DMS153 treated with DMSO at 0.1 percent for 48 hours (cell line): ENCODE measurements at regions not wholly inside any gene's neighbourhood (a gene's known extent, or its start where the extent isn't known, plus 50 kb on each side); places are given as distances from the start of the nearest gene placed in this dataset.

Experiments used
- DNase-seq: peaks from one replicate; lab custom pipeline; 2025; ENCODE audit not compliant: unreplicated experiment; lab: John Stamatoyannopoulos, UW

- DNase-seq = no peak
These were observed 192.0 kb upstream of the PABPC4L start for GRCh38 chr4:134393592-134393991.

- DNase-seq = no peak
These were observed 188.7 kb upstream of the PABPC4L start for GRCh38 chr4:134390319-134390718.

GRCh38 chr4:134388351-134388750 is 186.8 kb upstream of the PABPC4L start:
- DNase-seq = no peak

GRCh38 chr4:134382478-134383227 is 181.1 kb upstream of the PABPC4L start:
- DNase-seq = no peak

DNA sequence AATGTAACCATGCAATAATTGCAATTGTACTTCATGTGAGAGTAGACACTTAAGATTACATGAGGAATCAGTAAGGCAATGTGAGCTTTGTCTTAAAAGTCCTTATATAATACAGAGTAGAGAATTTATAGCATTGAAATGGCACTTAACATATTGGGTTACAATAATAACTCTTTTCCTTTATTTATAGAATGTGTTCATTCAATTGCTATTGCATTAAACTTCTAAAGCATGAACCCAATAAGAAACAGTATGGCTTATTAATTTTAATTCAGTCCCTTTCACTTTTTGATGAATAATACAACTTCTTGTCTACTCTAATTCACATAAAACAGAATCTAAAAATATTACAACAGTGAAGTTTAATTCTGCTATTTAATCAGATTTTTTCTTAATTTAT is 174.2 kb upstream of the PABPC4L start:
- no peak for DNase-seq

DNA sequence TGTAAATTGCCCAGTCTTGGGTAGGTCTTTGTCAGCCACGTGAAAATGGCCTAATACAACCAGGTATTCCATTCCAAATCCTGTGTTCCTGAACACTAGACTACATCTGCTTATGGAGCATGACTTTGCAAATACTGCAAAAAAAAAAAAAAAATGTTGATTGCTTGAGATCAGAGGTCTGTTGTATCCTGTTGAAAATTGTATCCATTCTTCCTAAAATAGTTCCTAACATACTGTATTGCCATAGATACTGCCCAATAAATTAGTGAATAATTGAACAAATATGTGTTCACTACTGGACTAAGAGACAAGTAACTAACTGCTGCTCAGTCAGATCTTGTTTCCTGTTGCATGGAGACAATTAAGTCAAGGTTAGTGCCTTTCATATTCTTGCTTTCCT is 164.3 kb upstream of the PABPC4L start:
- no peak for DNase-seq

DNA sequence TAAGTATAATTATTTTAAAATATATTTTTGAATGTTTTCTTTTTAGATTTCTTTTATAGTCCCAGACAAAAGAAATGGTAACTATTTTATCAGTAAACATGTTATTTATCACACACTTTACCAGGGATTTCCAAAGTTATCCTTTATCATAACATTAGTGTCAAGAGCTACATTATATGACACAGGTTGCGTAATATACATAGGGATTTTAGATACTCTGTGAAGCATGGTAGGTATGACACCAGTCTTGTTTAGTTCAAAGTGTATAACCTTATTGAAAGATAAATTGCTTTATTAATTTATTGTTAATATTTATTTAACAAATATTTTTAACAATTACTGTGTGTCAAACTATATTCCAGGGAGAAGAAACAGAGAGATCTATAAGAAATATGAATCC is 163.3 kb upstream of the PABPC4L start:
- DNase-seq = no peak

- no peak for DNase-seq
These were observed 143.7 kb upstream of the PABPC4L start for GRCh38 chr4:134345244-134345643.

DNA sequence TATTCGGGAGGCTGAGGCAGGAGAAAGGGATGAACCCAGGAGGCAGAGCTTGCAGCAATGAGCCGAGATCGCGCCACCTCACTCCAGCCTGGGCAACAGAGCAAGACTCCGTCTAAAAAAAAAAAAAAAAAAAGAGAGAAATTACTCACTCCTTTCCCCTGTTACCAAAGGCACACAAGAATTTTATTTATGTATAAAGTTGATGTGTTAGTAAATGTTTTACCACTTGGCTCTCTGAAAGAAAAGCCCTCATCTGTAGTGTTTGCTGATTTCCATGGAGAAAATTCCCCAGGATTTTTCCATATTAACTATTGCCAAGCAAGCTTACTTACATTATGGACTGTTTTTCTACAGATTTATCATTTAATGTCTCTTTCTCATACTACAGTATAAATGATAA is 142.1 kb upstream of the PABPC4L start:
- no peak for DNase-seq

DNA sequence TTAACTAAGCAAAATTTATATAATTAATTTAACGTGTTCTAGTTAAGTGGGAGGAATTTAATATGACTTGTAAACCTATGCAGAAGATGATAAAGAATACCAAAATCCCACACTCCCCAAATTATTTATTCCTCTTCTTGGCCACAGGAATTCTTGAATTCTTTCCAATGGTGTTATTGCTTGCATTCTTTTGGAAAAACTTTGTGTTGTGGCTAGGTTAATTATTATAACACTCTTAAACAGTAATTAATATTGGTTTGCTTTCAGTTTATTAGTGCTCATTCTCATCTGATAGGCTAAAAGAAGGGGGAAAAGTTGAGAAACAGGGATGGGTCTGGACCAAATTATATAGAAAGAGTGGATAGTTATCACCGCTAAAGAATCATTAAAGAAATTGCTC is 141.5 kb upstream of the PABPC4L start:
- no peak for DNase-seq

DNA sequence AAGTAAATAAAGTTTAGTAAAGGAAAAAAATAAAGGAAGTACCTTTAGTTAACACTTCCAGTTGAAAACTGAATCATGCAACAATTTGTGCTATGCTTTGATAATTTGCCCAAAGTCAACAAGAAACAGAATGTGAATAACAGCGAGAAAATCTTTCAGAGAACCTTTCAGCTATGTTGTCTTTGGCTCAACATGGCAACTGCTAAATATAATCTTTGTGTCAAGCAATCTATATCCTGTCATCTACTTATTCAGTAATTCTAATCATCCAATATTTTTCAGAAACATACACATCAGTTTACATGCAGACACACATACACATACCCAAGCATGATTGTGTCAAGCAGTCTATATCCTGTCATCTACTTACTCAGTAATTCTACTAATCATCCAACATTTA is 136.0 kb upstream of the PABPC4L start:
- no peak for DNase-seq

- no peak for DNase-seq
These were observed 127.2 kb upstream of the PABPC4L start for GRCh38 chr4:134328741-134329140.

DNA sequence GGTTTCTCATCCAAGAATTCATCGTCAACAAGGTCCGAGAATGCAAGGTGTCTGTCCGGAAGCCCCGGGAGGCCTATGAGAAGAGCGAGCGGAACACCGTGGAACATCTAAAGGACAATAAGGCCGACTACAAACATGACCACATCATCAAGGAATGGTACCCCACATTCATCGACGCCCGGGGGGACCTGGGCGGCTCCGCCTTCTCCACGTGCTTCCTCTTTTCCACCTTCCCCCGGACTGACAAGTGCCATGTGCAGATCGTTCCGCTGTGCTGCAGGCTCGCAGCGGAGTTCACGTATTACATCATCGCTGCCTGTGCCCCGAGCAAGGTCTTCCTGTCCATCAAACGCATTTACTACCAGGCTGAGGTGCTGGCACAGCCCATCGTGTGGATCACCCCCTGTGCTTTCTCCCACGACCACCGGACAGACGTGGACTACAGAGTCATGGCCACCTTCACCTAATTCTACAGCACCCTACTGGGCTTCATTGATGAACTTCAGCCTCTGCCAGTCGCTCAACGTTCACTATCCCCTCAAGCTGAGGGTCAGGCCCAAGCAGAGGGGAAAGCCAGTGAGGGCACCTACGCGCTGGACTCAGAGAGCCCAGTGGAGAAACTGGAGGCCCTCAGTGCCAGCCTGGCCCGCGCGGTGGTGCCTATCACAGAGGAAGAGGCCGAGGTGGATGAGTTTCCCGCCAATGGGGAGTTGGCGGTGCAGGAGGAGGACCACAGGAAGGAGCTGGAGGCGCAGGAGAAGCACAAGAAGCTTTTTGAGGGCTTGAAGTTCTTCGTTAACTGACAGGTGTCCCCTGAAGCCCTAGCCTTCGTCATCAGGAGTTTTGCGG is 125.9 kb upstream of the PABPC4L start:
- no peak for DNase-seq

DNA sequence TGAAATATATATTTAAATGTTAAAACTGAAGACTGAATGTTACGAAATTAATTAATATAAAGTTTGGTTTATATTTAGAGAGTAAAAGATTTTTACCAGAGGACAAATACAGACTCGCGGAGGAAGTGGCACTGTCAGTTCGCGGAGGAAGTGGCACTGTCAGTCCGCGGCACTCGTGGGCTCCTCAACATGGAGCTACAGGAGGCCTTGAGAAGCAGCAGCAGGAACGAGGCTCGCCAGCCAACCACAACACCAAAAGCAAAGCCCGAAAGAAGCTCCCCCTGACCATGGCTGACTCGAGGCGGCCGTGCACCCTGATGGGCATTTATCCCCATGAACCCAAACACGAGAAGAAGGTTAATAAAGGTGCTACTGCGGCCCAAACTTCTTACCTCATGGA is 125.3 kb upstream of the PABPC4L start:
- no peak for DNase-seq

- no peak for DNase-seq
These were observed 122.6 kb upstream of the PABPC4L start for GRCh38 chr4:134324179-134324578.

GRCh38 chr4:134320048-134320447 is 118.5 kb upstream of the PABPC4L start:
- DNase-seq = no peak

DNA sequence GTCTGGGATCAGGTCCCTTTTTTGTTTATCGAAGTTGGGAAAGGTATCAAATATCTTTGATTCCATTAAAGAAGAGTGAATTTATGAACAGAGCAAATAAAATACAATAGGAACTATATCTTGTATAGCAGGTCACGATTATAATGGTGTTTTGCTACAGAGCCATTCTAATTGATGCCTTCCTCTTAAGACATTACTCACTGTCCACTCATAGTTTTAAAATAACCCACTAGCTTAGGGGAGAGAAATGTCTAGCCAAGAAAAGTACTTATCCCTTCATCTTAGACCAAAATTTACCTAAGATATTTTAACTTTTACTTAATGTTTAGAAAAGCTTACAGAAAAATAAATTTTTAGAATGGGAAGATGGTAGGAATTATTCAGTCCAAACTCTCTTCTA is 112.0 kb upstream of the PABPC4L start:
- DNase-seq = no peak

- DNase-seq = no peak
These were observed 108.1 kb upstream of the PABPC4L start for GRCh38 chr4:134309715-134310114.

DNA sequence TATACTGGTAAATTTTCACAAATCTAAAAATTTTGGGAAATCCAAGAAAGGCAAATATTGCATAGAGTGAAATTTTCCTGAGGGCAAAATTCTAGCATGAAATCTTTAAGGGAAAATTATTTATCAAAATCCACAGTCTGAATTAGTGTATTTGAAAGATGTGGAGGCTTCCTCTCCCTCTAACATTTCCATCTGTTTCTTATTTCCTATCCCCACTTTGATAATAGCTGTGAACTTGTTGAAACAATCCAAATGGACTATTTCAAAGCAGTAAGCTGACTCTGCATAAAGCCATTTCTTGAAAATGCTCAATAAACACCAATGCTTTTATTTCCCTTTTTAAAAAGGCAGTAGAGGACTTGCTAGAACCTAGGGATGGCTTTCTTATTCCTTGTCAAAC is 107.3 kb upstream of the PABPC4L start:
- DNase-seq = no peak

GRCh38 chr4:134298313-134298712 is 96.7 kb upstream of the PABPC4L start:
- no peak for DNase-seq

DNA sequence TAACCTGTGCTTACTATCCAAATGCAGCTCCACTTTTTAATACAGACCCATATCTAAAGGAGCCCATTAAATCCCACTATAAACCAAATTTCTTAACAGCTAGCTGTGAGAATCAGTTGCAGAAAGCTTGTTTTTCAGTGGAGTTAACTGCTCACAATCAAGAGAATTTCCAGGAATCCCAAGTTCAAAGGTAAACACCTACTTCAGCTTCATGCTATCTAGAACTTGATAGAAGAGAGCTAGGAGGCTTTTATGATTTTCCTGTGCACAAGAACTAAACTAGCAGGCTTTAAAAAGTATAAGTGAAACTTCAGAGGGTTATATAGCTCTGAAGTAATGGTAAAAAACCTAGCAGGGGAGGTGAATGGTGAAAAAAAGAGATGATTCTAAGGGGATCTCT is 96.2 kb upstream of the PABPC4L start:
- DNase-seq = no peak

DNA sequence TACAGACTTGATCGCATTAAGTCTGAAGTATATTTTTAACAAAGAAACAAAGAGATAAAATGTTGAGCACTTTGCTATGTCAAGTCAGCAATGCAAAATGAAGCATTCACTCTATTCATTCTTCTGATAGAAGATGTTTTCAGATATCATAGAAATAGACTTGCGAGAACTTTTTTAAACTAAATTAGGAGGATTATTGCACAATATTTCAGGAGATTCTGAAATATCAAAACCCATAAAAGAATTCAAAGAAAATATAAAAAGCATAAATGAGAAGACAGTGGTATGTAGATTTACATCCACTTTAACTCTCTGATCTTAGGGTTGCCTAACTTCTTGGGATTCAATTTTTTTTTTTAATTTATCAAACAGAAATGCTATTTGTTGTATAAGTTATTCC is 81.1 kb upstream of the PABPC4L start:
- DNase-seq = no peak

- DNase-seq = no peak
These were observed 77.1 kb upstream of the PABPC4L start for GRCh38 chr4:134278675-134279074.
